ENCODE measurements at regions not wholly inside any gene's neighbourhood (a gene's known extent, or its start where the extent isn't known, plus 50 kb on each side); places are given as distances from the start of the nearest gene placed in this dataset.

DNA sequence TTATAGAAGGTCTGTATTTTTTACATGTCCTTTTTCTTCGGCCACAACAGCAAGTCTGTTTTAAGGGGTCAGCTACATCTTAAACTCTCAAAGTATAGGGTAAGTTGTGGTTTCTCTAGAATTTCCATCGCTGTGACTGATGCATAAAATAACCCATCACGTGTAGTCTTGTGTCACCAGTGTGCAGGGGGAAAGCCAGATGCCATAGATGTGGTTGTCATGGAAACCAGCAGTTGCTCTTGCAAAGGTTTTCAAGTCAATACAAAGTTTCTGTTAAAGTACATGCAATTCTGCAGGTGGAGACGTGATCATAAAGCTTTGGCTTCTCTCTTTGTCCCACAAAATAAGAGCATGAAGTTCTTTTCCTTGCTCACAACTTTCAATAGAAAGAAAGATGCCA lies 210.3 kb upstream of the ONECUT1 start:
- no peaks in the 10 kb centered on the region for H3K9me3 ChIP-seq (ENCODE audit: control insufficient read depth, insufficient read depth, low read length)
- H3K36me3 ChIP-seq (ENCODE audit: insufficient read depth, low read length) = no peaks in the 10 kb centered on the region
- no peak overlapping the region for H3K9ac ChIP-seq (ENCODE audit: low read depth, low read length)
- H3K4me1 ChIP-seq (ENCODE audit: insufficient read depth, low read length) = no peaks in the 10 kb centered on the region

DNA sequence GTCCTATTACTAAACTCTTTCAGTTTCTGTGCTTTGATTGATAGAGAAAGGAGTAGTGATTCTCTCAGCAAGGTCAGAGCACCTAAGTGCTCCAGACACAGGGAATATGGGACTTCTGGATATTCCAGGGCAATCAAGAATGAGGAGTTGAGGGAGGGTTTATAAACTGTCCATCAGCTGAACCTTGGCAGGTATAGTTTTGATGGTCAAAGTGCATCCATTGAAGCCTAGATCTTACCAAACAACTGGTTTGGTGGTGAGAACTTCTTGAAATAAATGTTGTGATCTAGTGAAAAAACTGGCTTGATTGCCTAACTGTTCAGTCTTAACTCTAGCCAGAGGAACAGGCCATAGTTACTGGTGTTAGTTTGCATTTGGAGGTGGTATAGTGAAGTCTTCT lies 207.0 kb upstream of the ONECUT1 start:
- Histone ChIP-seq H3K9me3 (ENCODE audit: control insufficient read depth, insufficient read depth, low read length) (no peaks in the 10 kb centered on the region), H3K9ac (ENCODE audit: low read depth, low read length) (no peak overlapping the region), H3K4me1 (ENCODE audit: insufficient read depth, low read length) (no peaks in the 10 kb centered on the region), H3K36me3 (ENCODE audit: insufficient read depth, low read length) (no peaks in the 10 kb centered on the region)

DNA sequence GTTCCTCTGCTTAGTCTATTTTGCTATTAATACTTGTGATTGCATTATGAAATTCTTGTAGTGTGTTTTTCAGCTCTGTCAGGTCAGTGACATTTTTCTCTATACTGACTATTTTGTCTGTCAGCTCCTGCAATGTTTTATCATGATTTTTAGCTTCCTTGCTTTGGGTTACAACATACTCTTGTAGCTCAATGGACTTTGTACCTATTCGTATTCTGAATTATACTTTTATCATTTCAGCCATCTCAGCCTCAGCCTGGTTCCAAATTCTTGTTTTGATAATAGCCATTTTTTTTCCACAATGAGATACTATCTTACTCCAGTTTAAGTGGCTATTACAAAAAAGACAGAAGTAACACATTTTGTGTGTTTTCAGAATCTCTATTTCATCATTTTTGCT lies 204.2 kb upstream of the ONECUT1 start:
- Histone ChIP-seq H3K9ac (ENCODE audit: low read depth, low read length) (no peak overlapping the region), H3K9me3 (ENCODE audit: control insufficient read depth, insufficient read depth, low read length) (no peaks in the 10 kb centered on the region), H3K36me3 (ENCODE audit: insufficient read depth, low read length) (no peaks in the 10 kb centered on the region), H3K4me1 (ENCODE audit: insufficient read depth, low read length) (no peaks in the 10 kb centered on the region)

DNA sequence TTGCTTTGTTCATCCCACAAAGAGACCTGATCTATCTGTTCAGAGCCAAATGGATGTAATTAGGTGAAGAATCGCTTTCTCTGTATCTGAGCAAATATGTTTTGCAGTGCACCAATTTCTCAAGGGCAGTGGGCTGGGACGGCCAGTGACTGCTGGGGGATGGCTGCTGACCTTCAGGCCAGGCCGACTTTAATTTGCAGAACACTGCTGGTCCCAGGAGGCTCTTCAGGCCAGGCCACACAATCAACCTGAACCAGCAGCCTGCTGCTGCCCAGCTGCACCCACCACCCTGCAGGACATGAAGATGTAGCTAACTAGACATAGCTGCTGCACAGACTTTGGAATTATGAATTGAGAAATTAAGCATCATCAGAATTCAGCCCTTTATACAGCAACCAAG lies 194.4 kb upstream of the ONECUT1 start:
- no peaks in the 10 kb centered on the region for H3K4me1 ChIP-seq (ENCODE audit: insufficient read depth, low read length)
- no peaks in the 10 kb centered on the region for H3K9me3 ChIP-seq (ENCODE audit: control insufficient read depth, insufficient read depth, low read length)
- H3K9ac ChIP-seq (ENCODE audit: low read depth, low read length) = no peak overlapping the region
- no peaks in the 10 kb centered on the region for H3K36me3 ChIP-seq (ENCODE audit: insufficient read depth, low read length)

DNA sequence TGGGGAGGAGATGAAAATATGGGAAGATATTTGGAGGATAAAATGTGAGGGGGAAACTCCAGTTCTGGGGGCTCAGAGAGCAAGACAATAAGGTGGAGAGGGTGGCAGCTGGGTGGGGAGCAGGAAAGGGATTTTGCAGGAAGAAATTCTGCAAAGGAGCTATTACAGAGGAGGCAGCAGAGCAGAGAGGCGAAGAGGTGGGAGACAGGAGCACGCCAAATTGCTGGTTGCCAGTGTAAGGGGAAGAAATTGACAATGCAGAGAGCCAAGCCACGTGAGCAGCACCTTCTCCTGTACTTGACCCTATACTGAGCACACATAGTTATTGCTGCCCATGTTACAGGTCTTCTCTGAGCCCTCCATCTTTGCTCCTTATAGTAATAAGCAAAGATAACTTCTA lies 190.3 kb upstream of the ONECUT1 start:
- H3K36me3 ChIP-seq (ENCODE audit: insufficient read depth, low read length) = no peaks in the 10 kb centered on the region
- H3K9ac ChIP-seq (ENCODE audit: low read depth, low read length) = no peak overlapping the region
- H3K4me1 ChIP-seq (ENCODE audit: insufficient read depth, low read length) = no peaks in the 10 kb centered on the region
- H3K9me3 ChIP-seq (ENCODE audit: control insufficient read depth, insufficient read depth, low read length) = no peaks in the 10 kb centered on the region

DNA sequence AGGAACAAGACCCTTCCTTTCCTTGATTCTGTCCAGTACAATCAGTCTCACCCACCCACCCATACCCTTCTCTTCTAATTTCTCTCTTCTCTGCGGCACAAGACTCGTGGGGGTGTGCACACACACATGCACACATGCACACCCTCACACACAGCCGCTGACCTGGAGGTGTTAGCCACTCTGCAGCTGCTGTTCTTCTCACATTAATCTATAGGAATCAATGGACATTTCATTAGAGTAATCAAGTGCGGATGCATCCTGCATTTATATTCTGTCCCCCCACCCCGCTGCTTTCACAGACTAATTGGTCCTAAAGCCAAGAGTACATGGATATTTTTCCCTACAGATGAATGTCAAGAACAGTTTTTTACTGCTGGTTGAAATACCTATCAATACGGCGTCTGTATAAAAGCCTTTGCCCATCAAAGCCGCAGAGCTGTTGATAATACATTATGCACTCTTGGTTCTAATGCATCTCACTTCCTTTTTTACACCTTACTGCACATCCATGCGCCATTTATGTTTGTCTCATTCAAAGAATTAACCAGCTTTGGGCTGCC lies 186.5 kb upstream of the ONECUT1 start:
- Histone ChIP-seq H3K9me3 (ENCODE audit: control insufficient read depth, insufficient read depth, low read length) (no peaks in the 10 kb centered on the region), H3K9ac (ENCODE audit: low read depth, low read length) (no peak overlapping the region), H3K4me1 (ENCODE audit: insufficient read depth, low read length) (no peaks in the 10 kb centered on the region), H3K36me3 (ENCODE audit: insufficient read depth, low read length) (no peaks in the 10 kb centered on the region)

DNA sequence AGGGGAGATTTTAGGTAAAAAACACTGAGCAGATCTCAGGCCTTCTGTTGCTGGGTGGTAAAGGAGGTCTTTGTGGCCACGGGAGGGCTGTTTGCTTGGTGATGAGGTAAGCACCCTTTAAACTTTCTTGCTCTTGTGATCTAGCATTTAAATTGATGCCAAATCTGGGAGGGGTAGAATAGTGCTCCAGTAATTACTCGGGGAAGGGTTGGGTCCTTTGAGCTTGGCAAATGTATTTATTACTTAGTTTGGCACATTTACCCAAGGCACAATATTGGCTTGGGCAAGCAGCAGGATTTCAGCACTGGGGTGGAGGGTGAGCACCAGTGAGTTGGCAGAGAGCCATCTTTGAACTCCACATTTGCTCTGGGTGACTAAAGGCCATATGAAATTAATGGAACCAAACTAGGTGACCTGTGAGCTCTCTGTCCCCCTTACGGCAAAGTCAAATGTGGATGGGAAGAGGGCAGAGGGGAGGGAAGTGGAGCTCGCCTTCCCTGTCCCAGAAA lies 185.9 kb upstream of the ONECUT1 start:
- Histone ChIP-seq H3K9ac (ENCODE audit: low read depth, low read length) (no peak overlapping the region), H3K4me1 (ENCODE audit: insufficient read depth, low read length) (no peaks in the 10 kb centered on the region), H3K36me3 (ENCODE audit: insufficient read depth, low read length) (no peaks in the 10 kb centered on the region), H3K9me3 (ENCODE audit: control insufficient read depth, insufficient read depth, low read length) (no peaks in the 10 kb centered on the region)

DNA sequence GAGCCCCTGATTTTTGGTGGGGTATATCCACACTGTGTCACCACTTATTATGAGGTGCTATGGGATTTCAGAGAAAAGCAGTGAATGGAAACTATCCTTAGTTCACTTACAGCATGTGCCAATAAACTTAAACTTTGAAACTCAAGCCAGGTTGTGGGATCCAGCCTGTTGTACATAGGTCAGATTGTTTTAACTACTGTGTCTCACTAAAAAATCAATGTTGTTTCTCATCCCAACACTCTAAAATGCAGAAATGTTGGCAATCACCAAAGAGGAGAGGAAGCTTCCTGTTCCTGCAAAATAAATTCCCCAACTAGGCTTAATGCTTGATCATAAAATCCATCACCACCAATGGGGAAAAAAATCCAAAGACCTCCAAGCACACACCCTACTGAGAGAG lies 173.7 kb upstream of the ONECUT1 start:
- H3K36me3 ChIP-seq (ENCODE audit: insufficient read depth, low read length) = no peaks in the 10 kb centered on the region
- no peaks in the 10 kb centered on the region for H3K4me1 ChIP-seq (ENCODE audit: insufficient read depth, low read length)
- H3K9me3 ChIP-seq (ENCODE audit: control insufficient read depth, insufficient read depth, low read length) = no peaks in the 10 kb centered on the region
- H3K9ac ChIP-seq (ENCODE audit: low read depth, low read length) = no peak overlapping the region

DNA sequence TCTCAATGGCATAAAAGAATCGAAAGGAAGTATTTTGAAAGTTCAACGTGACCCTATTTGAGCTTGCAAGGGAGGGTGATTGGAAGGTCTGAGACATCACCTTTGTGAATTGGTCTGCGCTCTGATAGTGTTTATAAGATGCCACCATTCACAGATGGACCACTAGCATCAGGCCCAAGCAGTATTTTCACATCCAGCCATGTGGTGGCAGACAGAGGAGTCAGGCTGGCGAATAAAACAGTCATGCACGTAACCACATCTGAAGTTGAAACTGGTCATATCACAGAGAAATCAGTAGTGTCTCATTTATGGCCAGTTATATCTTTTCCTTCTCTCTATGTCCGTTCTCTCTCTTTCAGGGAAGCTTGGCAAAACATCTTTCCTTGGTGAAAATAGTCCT lies 170.1 kb upstream of the ONECUT1 start:
- no peaks in the 10 kb centered on the region for H3K36me3 ChIP-seq (ENCODE audit: insufficient read depth, low read length)
- H3K9me3 ChIP-seq (ENCODE audit: control insufficient read depth, insufficient read depth, low read length) = no peaks in the 10 kb centered on the region
- no peaks in the 10 kb centered on the region for H3K4me1 ChIP-seq (ENCODE audit: insufficient read depth, low read length)

DNA sequence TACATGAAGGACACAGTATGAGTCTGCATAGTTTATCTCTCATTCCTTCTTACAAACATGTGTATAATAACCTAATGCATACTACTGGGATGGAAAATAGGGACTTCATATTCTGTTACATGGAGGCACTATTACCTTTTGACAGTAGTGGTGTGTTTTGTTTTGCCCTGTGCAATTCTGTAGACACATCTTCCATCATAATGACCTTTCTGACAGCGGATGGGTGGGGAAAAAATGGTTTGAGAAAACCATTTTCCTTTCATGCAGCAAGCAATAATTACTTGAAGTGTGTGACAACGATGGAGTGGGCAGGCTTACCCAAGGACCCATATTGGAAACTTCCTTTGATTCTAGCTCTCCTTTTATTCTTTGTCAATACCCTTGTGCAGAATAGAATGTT lies 153.6 kb upstream of the ONECUT1 start:
- Histone ChIP-seq H3K4me1 (ENCODE audit: insufficient read depth, low read length) (no peaks in the 10 kb centered on the region), H3K9me3 (ENCODE audit: control insufficient read depth, insufficient read depth, low read length) (no peaks in the 10 kb centered on the region; the same call in 1 of the 2 replicates), H3K36me3 (ENCODE audit: insufficient read depth, low read length) (no peaks in the 10 kb centered on the region), H3K9ac (ENCODE audit: low read depth, low read length) (no peak overlapping the region)

More for the DNA sequence above, 170.1 kb upstream of the ONECUT1 start:
- H3K9ac ChIP-seq (ENCODE audit: low read depth, low read length) = no peak overlapping the region

DNA sequence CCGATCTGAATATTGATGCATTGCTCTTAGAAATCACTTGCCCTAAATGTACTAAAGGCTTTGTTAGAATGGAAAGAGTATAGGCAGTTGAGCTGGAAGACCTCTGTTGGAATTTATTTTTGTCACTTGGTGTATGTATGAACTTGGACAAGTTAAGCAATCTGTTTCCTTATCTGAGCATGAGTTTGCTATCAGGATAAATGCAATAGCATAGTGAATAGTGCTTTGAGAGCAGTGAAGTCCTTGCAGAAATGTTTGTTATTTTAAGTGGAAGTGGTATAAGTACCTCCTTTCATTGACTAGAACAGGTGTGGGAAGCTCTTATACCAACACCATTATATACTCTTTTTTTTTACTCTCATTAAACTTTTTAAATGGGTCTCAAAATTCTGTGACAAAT lies 146.4 kb upstream of the ONECUT1 start:
- H3K4me1 ChIP-seq (ENCODE audit: insufficient read depth, low read length) = no peaks in the 10 kb centered on the region
- H3K9ac ChIP-seq (ENCODE audit: low read depth, low read length) = no peak overlapping the region
- no peaks in the 10 kb centered on the region for H3K36me3 ChIP-seq (ENCODE audit: insufficient read depth, low read length)
- no peaks in the 10 kb centered on the region for H3K9me3 ChIP-seq (ENCODE audit: control insufficient read depth, insufficient read depth, low read length)

DNA sequence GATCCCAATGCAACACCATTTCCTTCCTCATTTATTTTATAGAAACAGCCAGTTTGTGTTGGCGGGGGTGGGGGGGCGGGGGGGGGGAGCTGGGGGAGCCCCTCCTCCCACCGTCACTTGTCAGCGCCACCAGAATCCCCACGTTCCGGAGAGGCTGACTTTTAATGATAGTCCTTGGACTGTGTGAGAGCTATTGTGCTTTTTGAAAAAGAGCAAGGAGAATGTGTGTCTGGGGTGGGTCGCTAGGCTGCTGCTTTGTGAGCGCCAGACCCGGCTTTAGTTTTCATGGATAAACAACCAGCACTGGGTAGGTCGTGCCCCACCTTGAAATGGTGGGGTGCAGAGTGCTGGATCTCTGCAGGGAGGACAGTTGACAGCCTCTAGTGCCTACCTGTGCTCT lies 135.0 kb upstream of the ONECUT1 start:
- no peaks in the 10 kb centered on the region for H3K4me1 ChIP-seq (ENCODE audit: insufficient read depth, low read length)
- no peaks in the 10 kb centered on the region; the same call in 1 of the 2 replicates for H3K9me3 ChIP-seq (ENCODE audit: control insufficient read depth, insufficient read depth, low read length)
- no peak overlapping the region for H3K9ac ChIP-seq (ENCODE audit: low read depth, low read length)
- no peaks in the 10 kb centered on the region for H3K36me3 ChIP-seq (ENCODE audit: insufficient read depth, low read length)

DNA sequence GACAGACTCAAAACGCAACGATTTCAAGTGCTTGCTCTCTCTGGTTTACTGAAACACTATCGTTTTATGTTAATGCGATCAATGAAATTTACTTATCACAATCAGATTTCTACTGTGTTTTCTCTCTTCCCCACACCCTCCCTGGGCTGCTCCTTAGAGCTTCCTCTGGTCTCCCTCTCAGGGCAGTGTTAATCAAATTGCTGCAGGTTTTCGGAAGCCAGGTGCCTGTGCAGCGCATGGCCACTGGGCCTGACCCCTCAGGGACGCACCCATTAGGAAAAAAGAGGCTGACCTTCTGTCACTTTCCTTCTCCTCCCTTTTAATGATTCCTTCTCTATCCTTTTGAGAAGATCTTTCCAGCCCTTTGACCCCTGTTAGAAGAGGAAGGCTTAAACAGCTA lies 134.5 kb upstream of the ONECUT1 start:
- no peak overlapping the region for H3K9ac ChIP-seq (ENCODE audit: low read depth, low read length)
- no peaks in the 10 kb centered on the region for H3K4me1 ChIP-seq (ENCODE audit: insufficient read depth, low read length)
- no peaks in the 10 kb centered on the region for H3K36me3 ChIP-seq (ENCODE audit: insufficient read depth, low read length)
- no peaks in the 10 kb centered on the region; the same call in 1 of the 2 replicates for H3K9me3 ChIP-seq (ENCODE audit: control insufficient read depth, insufficient read depth, low read length)

DNA sequence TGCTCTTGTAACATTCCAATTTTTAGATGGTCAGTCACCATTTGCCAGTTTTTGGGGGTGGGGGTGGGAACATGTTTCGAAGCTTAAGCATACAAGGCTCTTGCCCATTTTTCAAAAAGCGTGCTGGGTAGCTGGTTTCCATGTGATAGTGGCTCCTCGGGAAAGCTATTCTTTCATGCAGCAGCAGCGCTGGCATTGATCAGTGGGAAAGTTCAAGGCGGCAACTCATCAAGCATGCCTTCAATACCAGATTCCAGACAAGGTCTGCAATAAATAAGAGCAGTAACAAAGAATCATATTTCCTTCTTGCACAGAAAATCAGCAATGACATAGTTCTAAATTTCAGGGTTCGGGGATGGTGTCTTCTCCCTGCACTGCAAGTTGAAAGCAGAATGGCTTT lies 133.5 kb upstream of the ONECUT1 start:
- Histone ChIP-seq H3K9me3 (ENCODE audit: control insufficient read depth, insufficient read depth, low read length) (no peaks in the 10 kb centered on the region), H3K36me3 (ENCODE audit: insufficient read depth, low read length) (no peaks in the 10 kb centered on the region), H3K4me1 (ENCODE audit: insufficient read depth, low read length) (no peaks in the 10 kb centered on the region), H3K9ac (ENCODE audit: low read depth, low read length) (no peak overlapping the region)

DNA sequence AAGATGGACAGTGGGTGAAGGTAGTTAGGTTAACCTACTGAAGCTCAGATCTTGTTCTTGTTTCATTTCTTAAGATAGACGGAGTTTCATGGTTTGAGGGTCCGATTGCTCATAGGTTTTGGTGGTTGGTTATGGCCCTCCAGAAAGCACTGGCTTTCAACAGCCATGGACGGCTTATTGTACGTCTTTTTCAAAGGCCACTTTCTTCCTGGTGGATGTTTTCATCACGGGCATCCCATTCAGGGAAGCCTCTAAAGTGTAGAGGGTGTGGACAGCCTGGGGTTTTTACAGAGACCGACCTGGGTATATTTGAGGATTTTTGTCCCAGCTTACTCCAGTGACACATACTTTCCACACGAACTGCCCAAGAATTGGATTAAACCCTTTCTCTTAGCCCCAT lies 132.7 kb upstream of the ONECUT1 start:
- H3K9ac ChIP-seq (ENCODE audit: low read depth, low read length) = no peak overlapping the region
- no peaks in the 10 kb centered on the region for H3K9me3 ChIP-seq (ENCODE audit: control insufficient read depth, insufficient read depth, low read length)
- H3K4me1 ChIP-seq (ENCODE audit: insufficient read depth, low read length) = no peaks in the 10 kb centered on the region
- H3K36me3 ChIP-seq (ENCODE audit: insufficient read depth, low read length) = no peaks in the 10 kb centered on the region

DNA sequence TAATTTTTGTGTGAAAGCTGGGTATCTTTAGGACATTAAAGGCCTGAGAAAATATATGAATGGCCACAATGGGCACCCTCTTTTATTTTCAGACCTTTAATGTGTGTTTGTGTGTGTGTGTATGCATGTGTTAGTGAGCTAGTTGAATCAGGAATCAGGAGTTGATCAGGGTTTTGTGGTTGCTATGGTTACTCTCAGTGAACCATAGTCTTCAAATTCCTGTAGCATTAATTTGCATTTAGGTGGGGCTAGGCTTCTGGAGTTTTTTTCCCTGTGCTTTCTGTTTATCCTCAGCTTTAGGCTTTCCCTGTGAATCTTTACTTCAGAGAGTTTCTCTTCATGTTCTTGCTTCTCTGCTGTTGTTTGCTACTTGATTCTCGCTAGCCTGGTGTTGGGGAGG lies 122.0 kb upstream of the ONECUT1 start:
- Histone ChIP-seq H3K4me1 (ENCODE audit: insufficient read depth, low read length) (no peaks in the 10 kb centered on the region), H3K9ac (ENCODE audit: low read depth, low read length) (no peak overlapping the region), H3K36me3 (ENCODE audit: insufficient read depth, low read length) (no peaks in the 10 kb centered on the region; the same call in 1 of the 2 replicates), H3K9me3 (ENCODE audit: control insufficient read depth, insufficient read depth, low read length) (no peaks in the 10 kb centered on the region)

Data from ES-I3 (cell line).